GM23248 (cell line): ENCODE measurements at regions not wholly inside any gene's neighbourhood (a gene's known extent, or its start where the extent isn't known, plus 50 kb on each side); places are given as distances from the start of the nearest gene placed in this dataset.

Experiments used
- DNase-seq: peaks from one replicate; pipeline ENCODE4 v3.0.0-alpha.2; 2015
- H2AFZ ChIP-seq: fragments of 200-600 bp; sonication (generic); 2 replicates; pipeline ENCODE4 v1.6.1; 2016; ENCODE audit warnings: antibody characterized with exemption
- H3F3A ChIP-seq: fragments of 200-600 bp; sonication (generic); 2 replicates; pipeline ENCODE4 v1.6.1; 2016; ENCODE audit warnings: mild to moderate bottlenecking, antibody characterized with exemption, mixed run types; ENCODE audit not compliant: insufficient read depth
- H3K27ac ChIP-seq: fragments of 200-600 bp; sonication (generic); 2 replicates; pipeline ENCODE4 v1.5.1; 2016; ENCODE audit warnings: mild to moderate bottlenecking
- H3K27me3 ChIP-seq: fragments of 200-600 bp; sonication (generic); replicated peaks from 2 replicates; pipeline ENCODE4 v1.6.1; 2016; ENCODE audit warnings: mild to moderate bottlenecking; ENCODE audit not compliant: insufficient read depth
- H3K36me3 ChIP-seq: fragments of 200-600 bp; sonication (generic); 2 replicates; pipeline ENCODE4 v1.6.1; 2016; ENCODE audit warnings: low read depth, mild to moderate bottlenecking
- H3K4me1 ChIP-seq: fragments of 200-600 bp; sonication (generic); 2 replicates; pipeline ENCODE4 v1.6.1; 2016; ENCODE audit warnings: mild to moderate bottlenecking; ENCODE audit not compliant: insufficient read depth
- H3K4me2 ChIP-seq: fragments of 200-600 bp; sonication (generic); one replicate; pipeline ENCODE4 v1.6.1; 2016; ENCODE audit warnings: mild to moderate bottlenecking; ENCODE audit not compliant: unreplicated experiment
- H3K4me3 ChIP-seq: fragments of 200-600 bp; sonication (generic); 2 replicates; pipeline ENCODE4 v1.5.1; 2016; ENCODE audit warnings: mild to moderate bottlenecking
- H3K79me2 ChIP-seq: fragments of 200-600 bp; sonication (generic); 2 replicates; pipeline ENCODE4 v1.6.1; 2016; ENCODE audit warnings: mild to moderate bottlenecking; ENCODE audit not compliant: insufficient read depth
- H3K9ac ChIP-seq: fragments of 200-600 bp; sonication (generic); 2 replicates; pipeline ENCODE4 v1.6.1; 2016; ENCODE audit warnings: mild to moderate bottlenecking
- H3K9me2 ChIP-seq: fragments of 200-600 bp; sonication (generic); 2 replicates; pipeline ENCODE4 v1.6.1; 2016; ENCODE audit warnings: mixed run types, mild to moderate bottlenecking, moderate library complexity; ENCODE audit not compliant: insufficient read depth
- H3K9me3 ChIP-seq: fragments of 200-600 bp; sonication (generic); one replicate; pipeline ENCODE4 v1.6.1; 2017; ENCODE audit warnings: low read depth
- H4K20me1 ChIP-seq: fragments of 200-600 bp; sonication (generic); 2 replicates; pipeline ENCODE4 v1.6.0; 2016; ENCODE audit not compliant: insufficient read depth
- EZH2 ChIP-seq: fragments of 200-600 bp; sonication (generic); IDR thresholded peaks from 2 replicates; pipeline ENCODE4 v1.6.1; 2018; ENCODE audit warnings: antibody characterized with exemption, mild to moderate bottlenecking; ENCODE audit not compliant: insufficient read depth, poor library complexity, severe bottlenecking
- EZH2phosphoT487 ChIP-seq: fragments of 200-600 bp; sonication (generic); IDR thresholded peaks from 2 replicates; pipeline ENCODE4 v1.6.1; 2018; ENCODE audit warnings: antibody characterized with exemption, moderate library complexity, mild to moderate bottlenecking, low read depth; ENCODE audit not compliant: insufficient read depth
- WGBS, 2 experiments: methylation state at CpG; one replicate each; pipeline ENCODE4 v1.1.6; 2015 to 2017; ENCODE audit warnings: low lambda C conversion rate in 2 of 2, low coverage in 1 of 2; ENCODE audit errors: missing lambda C conversion rate in 2 of 2; 5-methylcytosine and 5-hydroxymethylcytosine counted together
- in situ Hi-C: fragments of 300-500 bp; cut with MboI; formaldehyde crosslinking; loops from 2 replicates; pipeline ENCODE4 v1.15.0; 2020

- no peaks in the 10 kb centered on the region for H3K9me3 ChIP-seq
- peaks cover 4% of the 10 kb centered on the region; the same call in 1 of the 2 replicates for H3K4me1 ChIP-seq
- TF ChIP-seq EZH2phosphoT487 (no peak), EZH2 (no peak)
- H3K4me3 ChIP-seq: no peak overlapping the region
- H3F3A ChIP-seq: no peaks in the 10 kb centered on the region
- H3K9me2 ChIP-seq: no peaks in the 10 kb centered on the region; the same call in 1 of the 2 replicates
- H3K36me3 ChIP-seq: no peaks in the 10 kb centered on the region
- H3K4me2 ChIP-seq: no peak overlapping the region
- H3K27ac ChIP-seq: no peak overlapping the region
- H3K9ac ChIP-seq: no peak overlapping the region
- no peak for DNase-seq
- 74 to 80% methylated on average over 3 of the region's 3 CpGs for WGBS, 2 experiments
- no peaks in the 10 kb centered on the region for H3K27me3 ChIP-seq
- H3K79me2 ChIP-seq: no peaks in the 10 kb centered on the region
- in situ Hi-C loops: no loop called here
- no peaks in the 10 kb centered on the region for H4K20me1 ChIP-seq
- no peak overlapping the region for H2AFZ ChIP-seq
Observed at GRCh38 chr6:153575528-153575927, 444.4 kb upstream of the RGS17 start.

DNA sequence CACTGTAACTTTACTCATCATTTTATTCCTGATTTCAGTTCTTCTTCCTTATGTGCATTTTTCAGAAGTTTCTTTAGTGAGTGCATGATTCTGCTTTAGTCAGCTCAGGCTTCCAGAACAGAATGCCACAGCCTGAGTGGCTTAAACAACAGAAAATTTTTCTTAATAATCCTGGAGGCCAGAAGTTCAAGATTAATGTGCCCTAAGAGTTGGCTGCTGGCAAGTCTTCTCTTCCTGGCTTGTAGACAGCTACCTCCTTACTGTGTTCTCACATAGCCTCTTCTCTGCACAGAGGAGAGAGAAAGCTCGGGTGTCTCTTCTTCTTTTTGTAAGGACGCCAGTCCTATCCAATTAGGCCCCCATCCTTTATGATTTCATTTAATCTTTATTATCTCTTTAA lies 443.1 kb upstream of the RGS17 start:
- Histone ChIP-seq H3K4me1 (peaks cover 8% of the 10 kb centered on the region), H3K9ac (no peak overlapping the region), H3K36me3 (no peaks in the 10 kb centered on the region), H3F3A (peaks cover under 1% of the 10 kb centered on the region; the same call in 1 of the 2 replicates), H2AFZ (peak overlapping the region; percentile 58; the same call in 1 of the 2 replicates), H3K27me3 (no peaks in the 10 kb centered on the region), H3K9me2 (no peaks in the 10 kb centered on the region; the same call in 1 of the 2 replicates), H3K4me2 (no peak overlapping the region), H3K79me2 (no peaks in the 10 kb centered on the region), H3K27ac (no peak overlapping the region), H4K20me1 (no peaks in the 10 kb centered on the region), H3K9me3 (no peaks in the 10 kb centered on the region), H3K4me3 (no peak overlapping the region)
- WGBS, 2 experiments: 32 to 46% methylated on average over 2 of the region's 2 CpGs
- in situ Hi-C loops: no loop called here
- DNase-seq: peak; percentile 14
- TF ChIP-seq EZH2: no peak
- no peak for TF ChIP-seq EZH2phosphoT487

DNA sequence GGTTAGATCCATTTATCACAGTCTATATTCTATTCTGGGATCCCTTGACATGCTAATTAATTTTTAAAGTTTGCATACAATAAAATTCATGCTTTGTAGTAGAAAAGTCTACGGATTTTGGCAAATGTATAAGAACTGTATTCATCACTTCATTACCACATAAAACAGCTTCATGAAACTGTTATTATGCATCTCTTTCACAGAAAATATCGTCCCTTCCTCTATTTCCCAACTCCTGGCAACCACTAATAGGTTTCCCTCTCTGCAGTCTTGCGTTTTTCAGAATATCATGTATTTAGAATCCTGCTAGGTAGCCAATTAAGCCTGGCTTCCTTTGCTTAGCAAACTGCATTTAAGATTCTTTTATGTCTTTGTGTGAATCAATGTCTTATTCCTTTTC lies 441.3 kb upstream of the RGS17 start:
- DNase-seq: no peak
- peaks cover 19% of the 10 kb centered on the region for H3K4me1 ChIP-seq
- no peak overlapping the region for H3K4me2 ChIP-seq
- no peaks in the 10 kb centered on the region for H3K79me2 ChIP-seq
- H3K36me3 ChIP-seq: no peaks in the 10 kb centered on the region
- no peaks in the 10 kb centered on the region for H3K27me3 ChIP-seq
- no peaks in the 10 kb centered on the region; the same call in 1 of the 2 replicates for H3K9me2 ChIP-seq
- TF ChIP-seq EZH2phosphoT487 (no peak), EZH2 (no peak)
- 47 to 51% methylated on average over 3 of the region's 3 CpGs for WGBS, 2 experiments
- H3F3A ChIP-seq: peaks cover 11% of the 10 kb centered on the region; the same call in 1 of the 2 replicates
- H3K27ac ChIP-seq: no peak overlapping the region
- H3K4me3 ChIP-seq: no peak overlapping the region
- in situ Hi-C loops: no loop called here
- no peak overlapping the region for H2AFZ ChIP-seq
- H3K9ac ChIP-seq: no peak overlapping the region
- no peaks in the 10 kb centered on the region for H4K20me1 ChIP-seq
- no peaks in the 10 kb centered on the region for H3K9me3 ChIP-seq

DNA sequence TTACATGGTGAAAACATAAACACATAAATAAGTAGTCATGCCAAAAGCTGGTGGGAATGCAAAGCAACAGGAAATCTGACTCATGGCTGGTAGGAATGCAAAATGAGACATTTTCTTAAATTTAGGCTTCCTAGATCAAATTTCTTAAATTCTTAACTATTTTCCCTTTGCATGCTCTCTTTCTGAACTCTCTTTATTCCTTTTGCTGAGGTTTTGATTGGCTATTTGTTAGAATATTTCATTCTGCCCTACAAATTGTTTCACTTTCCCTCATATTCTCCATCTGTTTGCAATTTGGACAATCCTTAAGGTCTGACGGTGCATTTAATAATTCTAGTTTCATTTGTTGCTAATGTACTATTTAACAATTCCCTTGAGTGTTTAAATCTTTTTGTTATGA lies 437.5 kb upstream of the RGS17 start:
- in situ Hi-C loops: no loop called here
- peak; percentile 83 for DNase-seq
- 0 out of 2 replicates have a peak overlapping the region, but pooled peaks have one; percentile 7 for H3K9ac ChIP-seq
- H3K36me3 ChIP-seq: no peaks in the 10 kb centered on the region
- no peaks in the 10 kb centered on the region for H3K79me2 ChIP-seq
- H3K4me3 ChIP-seq: peak overlapping the region; percentile 47
- H3K27me3 ChIP-seq: no peaks in the 10 kb centered on the region
- peak overlapping the region; percentile 47 for H2AFZ ChIP-seq
- peaks cover 15% of the 10 kb centered on the region for H3K4me1 ChIP-seq
- peaks cover 11% of the 10 kb centered on the region; the same call in 1 of the 2 replicates for H3F3A ChIP-seq
- no peaks in the 10 kb centered on the region for H4K20me1 ChIP-seq
- H3K27ac ChIP-seq: peak overlapping the region; percentile 52
- peak overlapping the region; percentile 61 for H3K4me2 ChIP-seq
- H3K9me3 ChIP-seq: no peaks in the 10 kb centered on the region
- 0% methylated on average over 1 of the region's 1 CpG for WGBS, 2 experiments
- no peaks in the 10 kb centered on the region; the same call in 1 of the 2 replicates for H3K9me2 ChIP-seq
- TF ChIP-seq EZH2 (no peak), EZH2phosphoT487 (no peak)

GRCh38 chr6:153564803-153565202 lies 433.7 kb upstream of the RGS17 start:
- Histone ChIP-seq H3K9ac (no peak overlapping the region), H3K27ac (no peak overlapping the region), H3K4me1 (peaks cover 15% of the 10 kb centered on the region), H3K9me3 (no peaks in the 10 kb centered on the region), H4K20me1 (no peaks in the 10 kb centered on the region), H3K4me2 (no peak overlapping the region), H3K4me3 (no peak overlapping the region), H3K79me2 (no peaks in the 10 kb centered on the region), H3K36me3 (no peaks in the 10 kb centered on the region), H3F3A (peaks cover 11% of the 10 kb centered on the region; the same call in 1 of the 2 replicates), H3K9me2 (no peaks in the 10 kb centered on the region), H2AFZ (no peak overlapping the region), H3K27me3 (no peaks in the 10 kb centered on the region)
- WGBS, 2 experiments: 56 to 60% methylated on average over 2 of the region's 2 CpGs
- no peak for TF ChIP-seq EZH2
- TF ChIP-seq EZH2phosphoT487: no peak
- DNase-seq: no peak
- in situ Hi-C loops: no loop called here
